Mucosa of rectum (tissue), 2 donors: ENCODE measurements at regions not wholly inside any gene's neighbourhood (a gene's known extent, or its start where the extent isn't known, plus 50 kb on each side); places are given as distances from the start of the nearest gene placed in this dataset.

Experiments used
- H3K27ac ChIP-seq, 2 donors: one replicate each; pipeline ENCODE4 v1.7.0; 2013; ENCODE audit warnings: inconsistent platforms in 2 of 2, low read depth in 2 of 2, low read length in 2 of 2
- H3K27me3 ChIP-seq, 2 donors: one replicate each; pipeline ENCODE4 v1.7.0; 2013; ENCODE audit warnings: low read length in 2 of 2; ENCODE audit not compliant: control insufficient read depth in 2 of 2, insufficient read depth in 2 of 2
- H3K36me3 ChIP-seq, 2 donors: one replicate each; pipeline ENCODE4 v1.7.0; 2013; ENCODE audit warnings: low read length in 2 of 2; ENCODE audit not compliant: control insufficient read depth in 2 of 2, insufficient read depth in 2 of 2
- H3K4me1 ChIP-seq, 2 donors: one replicate each; pipeline ENCODE4 v1.7.0; 2013; ENCODE audit warnings: low read length in 2 of 2, mild to moderate bottlenecking in 1 of 2; ENCODE audit not compliant: control insufficient read depth in 2 of 2, insufficient read depth in 2 of 2
- H3K4me3 ChIP-seq, 2 donors: one replicate each; pipeline ENCODE4 v1.7.0; 2013; ENCODE audit warnings: low read length in 2 of 2
- H3K9ac ChIP-seq, 2 donors: one replicate each; pipeline ENCODE4 v1.7.0; 2013; ENCODE audit warnings: low read length in 2 of 2, low read depth in 1 of 2, mild to moderate bottlenecking in 1 of 2
- H3K9me3 ChIP-seq, 2 donors: one replicate each; pipeline ENCODE4 v1.7.0; 2013; ENCODE audit warnings: low read length in 2 of 2; ENCODE audit not compliant: control insufficient read depth in 2 of 2
- donor health status: healthy.
- donor health status: Normal muscosa, but diverticular disease.

DNA sequence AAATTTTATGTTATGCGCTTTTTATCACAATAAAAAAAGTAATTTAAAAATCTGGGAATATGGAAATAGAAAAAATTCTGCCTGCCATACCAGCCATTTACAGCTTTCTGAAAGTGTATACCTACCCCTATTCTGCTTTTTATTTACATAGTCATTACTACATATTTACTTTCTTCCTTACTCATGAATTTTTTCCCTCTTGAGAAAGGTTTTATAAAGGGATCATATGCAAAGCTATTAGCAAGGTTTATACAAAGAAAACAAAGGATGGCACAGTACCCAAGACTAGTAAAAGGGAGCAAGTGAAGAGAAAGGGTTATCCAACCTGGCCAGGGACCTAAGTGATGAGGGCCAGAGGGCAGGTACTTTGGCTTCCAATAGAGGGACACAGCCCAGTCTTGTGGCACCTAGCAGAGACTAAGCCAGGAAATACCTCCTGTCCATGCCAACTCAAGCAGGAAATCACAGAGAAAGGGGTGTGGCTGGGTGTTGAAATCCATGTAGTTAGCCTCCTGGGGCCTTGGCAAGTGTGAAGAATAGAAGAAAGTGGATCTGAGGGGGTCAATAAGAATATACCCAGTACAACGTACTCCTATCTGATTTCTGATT lies 207.3 kb upstream of the VEGFC start:
- Histone ChIP-seq H3K27me3 (no peaks in the 10 kb centered on the region), H3K4me3 (no peak overlapping the region), H3K27ac (no peak overlapping the region), H3K4me1 (no peaks in the 10 kb centered on the region), H3K9ac (no peak overlapping the region), H3K9me3 (no peaks in the 10 kb centered on the region), H3K36me3 (no peaks in the 10 kb centered on the region)

DNA sequence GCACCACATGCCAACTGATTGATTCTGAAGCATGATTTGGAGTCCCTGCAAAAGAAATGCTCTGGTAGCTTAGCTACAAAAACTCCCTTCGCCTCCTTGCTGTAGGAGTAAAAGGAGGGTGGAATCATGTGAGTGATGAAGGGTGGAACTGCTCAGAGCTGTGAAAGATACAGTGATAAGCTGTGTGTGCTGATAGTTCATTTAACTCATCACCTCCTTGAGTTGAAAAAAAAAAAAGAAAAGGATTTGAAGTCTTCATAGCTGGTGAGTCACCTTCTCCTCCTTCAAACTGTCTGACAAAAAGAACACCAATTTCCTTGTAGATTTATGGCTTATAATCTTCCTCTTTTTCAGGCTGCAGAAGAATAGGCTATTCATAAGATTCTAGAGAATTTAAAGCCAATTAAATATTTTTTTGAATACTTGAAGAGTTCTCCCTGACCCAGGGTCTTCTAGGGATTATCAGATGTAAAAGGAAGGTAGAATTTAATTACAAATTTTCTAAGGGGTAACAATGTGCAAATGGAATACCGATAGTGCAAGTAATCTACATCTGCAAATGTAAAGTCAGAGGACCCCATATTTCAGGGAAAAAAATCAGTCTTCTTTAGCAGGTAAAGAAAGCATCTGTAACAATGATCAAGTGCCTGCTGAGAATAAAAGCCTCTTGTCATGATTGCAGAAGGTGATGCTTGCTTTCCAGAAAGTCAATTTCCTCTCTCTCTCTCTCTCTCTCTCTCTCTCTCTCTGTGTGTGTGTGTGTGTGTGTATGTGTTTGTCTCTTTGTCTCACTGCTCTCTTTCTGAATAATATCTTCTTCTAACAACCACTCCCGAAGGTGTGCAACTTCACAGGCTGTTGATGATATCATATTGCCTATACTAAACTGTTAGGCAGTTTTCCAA lies 208.8 kb upstream of the VEGFC start:
- Histone ChIP-seq H3K27ac (no peak overlapping the region), H3K9me3 (no peaks in the 10 kb centered on the region), H3K9ac (no peak overlapping the region)

DNA sequence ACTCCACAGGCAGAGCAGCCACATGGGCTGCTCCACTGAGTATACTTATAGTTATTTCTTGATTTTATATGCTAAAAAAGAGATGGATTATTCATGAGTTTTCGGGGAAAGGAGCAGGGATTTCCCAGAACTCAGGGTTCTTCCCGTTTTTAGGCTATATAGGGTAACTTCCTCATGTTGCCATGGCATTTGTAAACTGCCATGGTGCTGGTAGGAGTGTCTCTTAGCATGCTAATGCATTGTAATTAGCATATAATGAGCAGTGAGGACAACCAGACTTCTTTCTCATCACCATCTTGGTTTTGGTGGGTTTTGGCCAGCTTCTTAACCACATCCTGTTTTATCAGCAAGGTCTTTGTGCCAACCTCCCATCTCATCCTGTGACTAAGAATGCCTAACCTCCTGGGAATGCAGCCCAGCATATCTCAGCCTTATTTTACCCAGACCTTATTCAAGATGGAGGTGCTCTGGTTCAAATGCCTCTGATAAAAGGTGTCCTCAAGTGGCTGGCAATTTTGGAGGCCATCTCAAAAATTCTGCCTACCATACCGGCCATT lies 213.0 kb upstream of the VEGFC start:
- H3K4me3 ChIP-seq = no peak overlapping the region
- no peaks in the 10 kb centered on the region for H3K9me3 ChIP-seq
- H3K27ac ChIP-seq = no peak overlapping the region
- H3K36me3 ChIP-seq = no peaks in the 10 kb centered on the region
- no peaks in the 10 kb centered on the region for H3K27me3 ChIP-seq
- no peaks in the 10 kb centered on the region for H3K4me1 ChIP-seq
- no peak overlapping the region for H3K9ac ChIP-seq

More for the DNA sequence above, 208.8 kb upstream of the VEGFC start:
- Histone ChIP-seq H3K36me3 (no peaks in the 10 kb centered on the region), H3K4me1 (no peaks in the 10 kb centered on the region), H3K4me3 (no peak overlapping the region), H3K27me3 (no peaks in the 10 kb centered on the region)

DNA sequence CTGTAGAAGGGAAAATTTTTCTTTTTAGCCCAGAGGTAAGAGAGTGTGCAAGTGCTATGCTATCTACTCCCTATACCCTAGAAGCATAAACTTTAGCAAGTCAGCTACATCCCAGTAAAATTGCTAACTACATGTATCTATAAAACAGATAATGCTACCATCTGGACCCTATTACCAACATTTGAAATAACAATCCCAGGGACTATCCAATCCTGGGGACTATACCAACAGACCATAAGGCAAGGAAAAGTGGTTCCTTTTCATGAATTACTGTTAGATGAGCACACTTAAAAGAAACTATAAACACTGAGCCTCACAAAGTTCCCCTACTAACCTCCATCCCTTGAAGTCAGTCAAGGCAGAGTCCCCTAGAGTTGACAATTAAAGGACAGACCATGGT lies 213.6 kb upstream of the VEGFC start:
- Histone ChIP-seq H3K9me3 (no peaks in the 10 kb centered on the region), H3K9ac (no peak overlapping the region), H3K4me3 (no peak overlapping the region), H3K27me3 (no peaks in the 10 kb centered on the region), H3K36me3 (no peaks in the 10 kb centered on the region), H3K27ac (no peak overlapping the region), H3K4me1 (no peaks in the 10 kb centered on the region)

DNA sequence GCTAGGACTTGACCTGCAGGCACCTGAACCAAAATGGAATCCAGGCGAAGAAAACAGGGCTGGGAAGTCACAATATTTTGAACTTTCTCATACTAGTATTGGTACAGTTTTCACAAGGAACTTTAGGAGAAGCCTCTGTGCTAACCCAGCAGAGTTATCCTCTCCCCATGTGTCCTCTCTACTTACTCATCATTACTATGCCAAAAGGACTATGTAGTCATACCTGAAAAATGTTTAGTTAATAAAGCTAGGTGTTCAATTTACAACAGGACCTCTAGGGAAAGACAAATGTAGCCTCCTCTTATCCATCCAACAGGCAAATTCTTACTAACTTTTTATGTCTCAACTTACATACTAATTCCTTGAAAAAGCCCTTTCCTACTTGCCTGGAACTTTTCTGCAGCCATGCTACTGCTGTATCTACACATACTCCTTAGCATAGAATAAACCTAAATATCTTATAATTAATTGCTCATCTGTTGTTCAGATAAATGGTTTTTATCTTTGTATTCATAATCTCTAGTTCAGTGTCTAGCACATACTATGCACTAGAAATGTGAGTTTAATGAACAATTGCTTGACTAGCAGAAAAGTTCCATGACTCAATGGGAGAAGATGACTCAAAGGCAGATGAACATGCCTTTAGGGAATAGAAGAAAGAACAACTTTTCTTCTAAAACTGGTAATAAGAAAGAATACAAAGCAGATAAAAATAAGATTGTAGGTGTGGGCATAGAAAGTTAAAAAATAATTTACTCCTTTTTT lies 215.5 kb upstream of the VEGFC start:
- H3K4me1 ChIP-seq = no peaks in the 10 kb centered on the region
- no peak overlapping the region for H3K27ac ChIP-seq
- no peaks in the 10 kb centered on the region for H3K27me3 ChIP-seq
- H3K9ac ChIP-seq = no peak overlapping the region
- H3K4me3 ChIP-seq = no peak overlapping the region
- no peaks in the 10 kb centered on the region for H3K9me3 ChIP-seq
- no peaks in the 10 kb centered on the region for H3K36me3 ChIP-seq

DNA sequence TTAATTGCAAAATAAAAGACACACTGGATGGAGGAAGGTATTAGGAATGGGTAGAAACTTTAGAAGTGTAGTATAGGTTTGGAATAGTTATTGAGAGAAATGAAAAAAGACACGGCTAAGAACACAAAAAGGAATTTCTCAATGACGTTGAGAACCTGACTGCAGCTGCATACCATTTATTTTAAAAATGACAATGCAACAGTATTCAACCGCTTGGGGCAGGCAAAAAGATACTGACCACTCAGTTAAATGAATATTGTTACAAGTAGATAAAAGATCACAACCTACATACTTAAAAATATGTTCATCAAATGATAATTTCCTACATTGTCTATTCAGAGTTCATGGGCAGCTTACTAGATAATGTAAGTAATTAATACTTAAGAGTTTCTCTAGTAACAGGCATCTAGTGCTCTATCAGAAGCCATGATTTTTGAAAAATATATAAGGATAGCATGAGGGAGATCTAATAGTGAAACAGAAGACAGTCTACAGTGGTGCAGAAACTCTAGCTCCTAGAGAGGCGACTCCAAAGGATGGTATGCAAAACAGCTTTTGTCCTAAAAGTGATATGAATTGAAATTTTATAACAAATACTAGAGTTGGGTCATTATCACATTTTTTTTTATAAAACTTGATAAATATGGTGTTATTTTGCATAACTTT lies 216.2 kb upstream of the VEGFC start:
- H3K27ac ChIP-seq = no peak overlapping the region
- no peak overlapping the region for H3K9ac ChIP-seq
- H3K4me1 ChIP-seq = no peaks in the 10 kb centered on the region
- no peak overlapping the region for H3K4me3 ChIP-seq
- H3K9me3 ChIP-seq = no peaks in the 10 kb centered on the region
- no peaks in the 10 kb centered on the region for H3K36me3 ChIP-seq
- no peaks in the 10 kb centered on the region for H3K27me3 ChIP-seq

DNA sequence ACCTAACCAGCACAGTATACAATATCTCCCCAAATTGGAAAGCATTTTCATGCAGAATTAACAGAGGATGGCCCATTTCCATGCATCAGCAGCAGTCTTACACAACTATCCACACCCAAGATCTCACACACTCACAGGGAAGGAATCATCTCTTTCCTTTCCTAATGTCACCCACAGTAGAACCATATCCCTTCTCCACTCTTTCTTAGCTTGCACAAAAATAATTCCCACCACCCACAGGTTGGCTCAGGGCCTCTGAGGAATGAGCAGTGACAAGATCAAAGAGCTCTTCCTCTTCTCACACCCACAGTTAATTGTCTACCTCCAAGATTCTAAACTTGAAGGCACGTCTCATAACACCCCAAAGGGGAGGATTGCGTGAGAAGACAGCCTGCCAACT lies 217.7 kb upstream of the VEGFC start:
- no peak overlapping the region for H3K4me3 ChIP-seq
- H3K9ac ChIP-seq = no peak overlapping the region
- no peaks in the 10 kb centered on the region for H3K9me3 ChIP-seq
- no peaks in the 10 kb centered on the region for H3K36me3 ChIP-seq
- no peaks in the 10 kb centered on the region for H3K27me3 ChIP-seq
- H3K4me1 ChIP-seq = no peaks in the 10 kb centered on the region
- no peak overlapping the region for H3K27ac ChIP-seq

DNA sequence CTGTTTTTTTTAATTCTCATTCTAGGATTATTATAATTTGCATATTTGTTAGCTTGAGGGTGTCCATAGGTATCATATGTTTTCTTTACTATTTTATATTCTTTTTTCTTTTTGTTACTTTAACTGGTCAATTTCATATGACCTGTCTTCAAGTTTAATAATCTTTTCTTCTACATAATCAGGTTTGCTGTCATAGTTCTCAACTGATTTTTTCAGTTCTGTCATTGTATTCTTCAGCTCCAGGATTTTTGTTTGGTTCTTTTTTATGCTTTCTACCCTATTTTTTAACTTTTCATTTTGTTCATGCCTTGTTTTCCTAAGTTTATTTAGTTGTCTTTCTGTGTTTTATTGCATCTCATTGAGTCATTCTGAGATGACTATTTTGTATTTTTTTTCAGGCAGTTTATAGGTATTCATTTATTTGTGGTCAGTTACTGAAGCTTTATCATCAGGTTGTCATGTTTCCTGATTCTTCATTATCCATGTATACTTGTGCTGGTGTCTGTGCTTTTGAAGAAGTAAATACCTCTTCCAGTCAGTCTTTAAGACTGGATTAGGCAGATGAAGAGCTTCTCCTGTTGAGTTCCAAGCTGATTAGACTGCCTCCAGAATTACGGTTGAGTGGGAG lies 220.3 kb upstream of the VEGFC start:
- no peaks in the 10 kb centered on the region for H3K27me3 ChIP-seq
- H3K4me1 ChIP-seq = no peaks in the 10 kb centered on the region
- no peak overlapping the region for H3K27ac ChIP-seq
- no peaks in the 10 kb centered on the region for H3K36me3 ChIP-seq
- no peak overlapping the region for H3K4me3 ChIP-seq
- no peak overlapping the region for H3K9ac ChIP-seq
- H3K9me3 ChIP-seq = no peaks in the 10 kb centered on the region

DNA sequence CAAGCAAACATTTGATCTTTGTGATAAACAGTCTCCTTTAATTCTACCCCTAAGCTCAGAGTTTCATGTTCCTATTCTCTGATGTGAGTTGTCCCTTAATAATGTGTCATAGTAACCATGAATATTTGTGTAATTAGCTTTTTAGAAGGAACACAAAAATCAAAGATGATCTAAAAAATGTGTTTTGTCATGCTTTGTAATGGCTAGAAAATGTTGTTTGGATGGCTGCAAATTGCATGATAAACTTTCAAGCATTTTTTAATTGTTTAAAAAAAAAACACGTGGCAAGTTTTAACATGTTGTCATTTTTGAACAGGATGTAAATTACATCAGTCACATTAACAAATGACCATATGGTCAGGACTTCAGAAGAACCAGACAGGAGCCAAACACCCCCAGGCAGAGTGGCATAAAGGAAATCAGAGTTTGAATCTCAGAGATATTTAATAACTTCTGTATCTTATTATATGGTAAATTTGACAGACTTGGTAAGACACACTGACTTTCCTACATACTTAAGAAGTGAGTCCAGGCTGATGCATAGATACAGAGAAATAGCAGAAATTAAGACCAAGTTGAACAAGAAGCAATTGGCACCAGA lies 223.9 kb upstream of the VEGFC start:
- no peaks in the 10 kb centered on the region for H3K9me3 ChIP-seq
- no peak overlapping the region for H3K9ac ChIP-seq
- no peaks in the 10 kb centered on the region for H3K4me1 ChIP-seq
- H3K27ac ChIP-seq = no peak overlapping the region
- H3K36me3 ChIP-seq = no peaks in the 10 kb centered on the region
- H3K27me3 ChIP-seq = no peaks in the 10 kb centered on the region
- H3K4me3 ChIP-seq = no peak overlapping the region
